IMR-90 (cell line): ENCODE measurements at regions not wholly inside any gene's neighbourhood (a gene's known extent, or its start where the extent isn't known, plus 50 kb on each side); places are given as distances from the start of the nearest gene placed in this dataset.

Experiments
- ATAC-seq: fragments of 200-7000 bp; cut with Tn5 transposase; 2 replicates; pipeline ENCODE4 v1.9.1; 2020; ENCODE audit warnings: low read depth, mild to moderate bottlenecking, moderate library complexity
- BruUV-seq: library from RNA; stranded (reverse); fragments of 400-500 nt; replicated peaks from 2 replicates; lab custom pipeline; 2021; lab: Mats Ljungman, UMichigan
- CTCF ChIA-PET: fragments of 300-600 bp; formaldehyde crosslinking; extraction: SDS; loops from one replicate; lab custom pipeline; 2021; ENCODE audit warnings: antibody characterized with exemption; lab: Yijun Ruan, JAX
- POLR2A ChIA-PET: fragments of 300-600 bp; sonication (Branson Sonifier 250); formaldehyde crosslinking; loops from one replicate; lab custom pipeline; 2022; ENCODE audit warnings: antibody characterized with exemption; ENCODE audit not compliant: unreplicated experiment; lab: Charles Lee
- DNase-seq: peaks from one replicate; pipeline ENCODE4 v3.0.0; 2013
- H2AFZ ChIP-seq: replicated peaks from 2 replicates; pipeline ENCODE3; 2013; ENCODE audit warnings: low read length, mild to moderate bottlenecking; ENCODE audit not compliant: poor library complexity
- H2AK5ac ChIP-seq: 2 replicates; pipeline ENCODE4 v1.6.1; 2013; ENCODE audit warnings: low read depth, low read length, inconsistent platforms
- H2AK9ac ChIP-seq: replicated peaks from 2 replicates; pipeline ENCODE3; 2013; ENCODE audit warnings: mild to moderate bottlenecking, low read depth, low read length, moderate library complexity; ENCODE audit not compliant: poor library complexity
- H2BK120ac ChIP-seq: 2 replicates; pipeline ENCODE4 v1.6.1; 2013; ENCODE audit warnings: low read depth, low read length, inconsistent platforms
- H2BK15ac ChIP-seq: 3 replicates; pipeline ENCODE4 v1.6.1; 2013; ENCODE audit warnings: low read depth, low read length, inconsistent platforms
- H2BK20ac ChIP-seq: 2 replicates; pipeline ENCODE4 v1.6.1; 2013; ENCODE audit warnings: low read depth, mild to moderate bottlenecking, inconsistent platforms, low read length, moderate library complexity
- H2BK5ac ChIP-seq: 2 replicates; pipeline ENCODE4 v1.6.1; 2013; ENCODE audit warnings: mild to moderate bottlenecking, low read depth, low read length, inconsistent platforms; ENCODE audit not compliant: poor library complexity, severe bottlenecking
- H3K14ac ChIP-seq: replicated peaks from 2 replicates; pipeline ENCODE4 v1.6.1; 2013; ENCODE audit warnings: low read depth, low read length, inconsistent platforms
- H3K18ac ChIP-seq: 2 replicates; pipeline ENCODE4 v1.6.1; 2013; ENCODE audit warnings: low read depth, low read length, control low read depth
- H3K23ac ChIP-seq: 2 replicates; pipeline ENCODE4 v1.6.1; 2013; ENCODE audit warnings: low read depth, low read length, inconsistent platforms
- H3K27ac ChIP-seq: 2 replicates; pipeline ENCODE4 v1.5.1; 2013; ENCODE audit warnings: mild to moderate bottlenecking, control low read depth, low read length; ENCODE audit not compliant: insufficient read depth
- H3K27me3 ChIP-seq: 2 replicates; pipeline ENCODE4 v1.6.1; 2013; ENCODE audit warnings: low read length; ENCODE audit not compliant: control insufficient read depth, insufficient read depth
- H3K36me3 ChIP-seq: 2 replicates; pipeline ENCODE4 v1.6.1; 2013; ENCODE audit warnings: low read length, mixed read lengths; ENCODE audit not compliant: control insufficient read depth, insufficient read depth
- H3K4ac ChIP-seq: 2 replicates; pipeline ENCODE4 v1.6.1; 2013; ENCODE audit warnings: low read depth, low read length, inconsistent platforms
- H3K4me1 ChIP-seq: 2 replicates; pipeline ENCODE4 v1.6.1; 2013; ENCODE audit warnings: low read length, mixed read lengths; ENCODE audit not compliant: control insufficient read depth, insufficient read depth
- H3K4me2 ChIP-seq: 2 replicates; pipeline ENCODE4 v1.6.1; 2013; ENCODE audit warnings: low read depth, mild to moderate bottlenecking, control low read depth, low read length, moderate library complexity
- H3K4me3 ChIP-seq: 2 replicates; pipeline ENCODE4 v1.5.1; 2013; ENCODE audit warnings: low read depth, mild to moderate bottlenecking, control low read depth, low read length, moderate library complexity; ENCODE audit not compliant: insufficient read depth
- H3K56ac ChIP-seq: 2 replicates; pipeline ENCODE4 v1.6.1; 2013; ENCODE audit warnings: low read length, inconsistent platforms; ENCODE audit not compliant: insufficient read depth; ENCODE audit errors: extremely low read depth
- H3K79me1 ChIP-seq, 2 experiments: 2 replicates each; pipeline ENCODE4 v1.6.1; 2013; ENCODE audit warnings: low read length in 2 of 2, inconsistent platforms in 1 of 2, low read depth in 1 of 2
- H3K9ac ChIP-seq: 2 replicates; pipeline ENCODE4 v1.6.1; 2013; ENCODE audit warnings: low read depth, low read length, control low read depth
- H3K9me1 ChIP-seq: 2 replicates; pipeline ENCODE4 v1.6.1; 2013; ENCODE audit warnings: low read length, inconsistent platforms; ENCODE audit not compliant: insufficient read depth
- H3K9me3 ChIP-seq: 2 replicates; pipeline ENCODE4 v1.6.1; 2013; ENCODE audit warnings: low read length; ENCODE audit not compliant: control insufficient read depth, insufficient read depth
- H4K20me1 ChIP-seq: 2 replicates; pipeline ENCODE4 v1.6.1; 2013; ENCODE audit warnings: low read length, inconsistent platforms; ENCODE audit not compliant: insufficient read depth
- H4K5ac ChIP-seq: 2 replicates; pipeline ENCODE4 v1.6.1; 2013; ENCODE audit warnings: mild to moderate bottlenecking, low read depth, low read length, control low read depth
- H4K8ac ChIP-seq, 2 experiments: 2 replicates each; pipeline ENCODE4 v1.6.1; 2013; ENCODE audit warnings: low read depth in 2 of 2, low read length in 2 of 2, control low read depth in 1 of 2, inconsistent platforms in 1 of 2
- H4K91ac ChIP-seq: 2 replicates; pipeline ENCODE4 v1.6.1; 2013; ENCODE audit warnings: low read depth, low read length, inconsistent platforms; ENCODE audit not compliant: insufficient read depth
- BHLHE40 ChIP-seq: fragments of 150-350 bp; IDR thresholded peaks from 2 replicates; pipeline ENCODE4 v1.6.1; 2016; ENCODE audit warnings: mild to moderate bottlenecking, low read depth, low read length
- CEBPB ChIP-seq: IDR thresholded peaks from 2 replicates; pipeline ENCODE4 v1.6.1; 2012; ENCODE audit warnings: low read depth, low read length, improper control_type of control experiment
- CHD1 ChIP-seq: IDR thresholded peaks from 2 replicates; pipeline ENCODE4 v1.6.1; 2012; ENCODE audit warnings: low read depth, low read length, improper control_type of control experiment
- FOS ChIP-seq: fragments of 150-350 bp; IDR thresholded peaks from 2 replicates; pipeline ENCODE4 v1.6.1; 2016; ENCODE audit warnings: low read depth, low read length
- MAFK ChIP-seq: IDR thresholded peaks from 2 replicates; pipeline ENCODE4 v1.6.1; 2012; ENCODE audit warnings: low read depth, low read length, improper control_type of control experiment
- MAZ ChIP-seq: IDR thresholded peaks from 2 replicates; pipeline ENCODE4 v1.6.1; 2012; ENCODE audit warnings: low read depth, mild to moderate bottlenecking, low read length, improper control_type of control experiment, moderate library complexity, borderline replicate concordance
- MXI1 ChIP-seq: IDR thresholded peaks from 2 replicates; pipeline ENCODE4 v1.6.1; 2012; ENCODE audit warnings: low read depth, mild to moderate bottlenecking, low read length, moderate library complexity, borderline replicate concordance
- NFE2L2 ChIP-seq: fragments of 150-350 bp; IDR thresholded peaks from 2 replicates; pipeline ENCODE4 v1.6.1; 2016; ENCODE audit warnings: low read depth, mild to moderate bottlenecking, low read length
- POLR2A ChIP-seq: IDR thresholded peaks from 2 replicates; pipeline ENCODE4 v1.6.1; 2012; ENCODE audit warnings: mild to moderate bottlenecking, low read depth, low read length
- RAD21 ChIP-seq: IDR thresholded peaks from 2 replicates; pipeline ENCODE4 v1.6.1; 2012; ENCODE audit warnings: low read length, improper control_type of control experiment
- RCOR1 ChIP-seq: IDR thresholded peaks from 2 replicates; pipeline ENCODE4 v1.6.1; 2012; ENCODE audit warnings: mild to moderate bottlenecking, low read length, improper control_type of control experiment; ENCODE audit not compliant: insufficient replicate concordance
- RFX5 ChIP-seq: IDR thresholded peaks from 2 replicates; pipeline ENCODE4 v1.8.0; 2012; ENCODE audit warnings: low read depth, mild to moderate bottlenecking, low read length, moderate library complexity
- SMC3 ChIP-seq: fragments of 150-350 bp; IDR thresholded peaks from 2 replicates; pipeline ENCODE4 v1.6.1; 2016; ENCODE audit warnings: low read depth, mild to moderate bottlenecking, antibody characterized with exemption, low read length, moderate library complexity
- WGBS, 2 experiments: methylation state at CpG; one replicate each; pipeline versions ENCODE4 v1.1.5 to v1.1.7; 2013; ENCODE audit warnings: missing lambda C conversion rate in 2 of 2; ENCODE audit not compliant: insufficient read length in 1 of 2; ENCODE audit errors: extremely low coverage in 2 of 2; 5-methylcytosine and 5-hydroxymethylcytosine counted together
- dilution Hi-C: fragments of 300-500 bp; cut with HindIII; formaldehyde crosslinking; loops from one replicate; pipeline ENCODE4 v1.14.3; 2018; ENCODE audit warnings: low sequenced_read_pairs; ENCODE audit not compliant: unreplicated experiment
- in situ Hi-C: fragments of 300-500 bp; cut with MboI; formaldehyde crosslinking; loops from 3 replicates; pipeline ENCODE4 v1.14.3; 2019; ENCODE audit warnings: low sequenced_read_pairs, inconsistent platforms, mixed read lengths
- intact Hi-C: fragments of 100-400 bp; cut with micrococcal nuclease; formaldehyde crosslinking; loops from 2 replicates; pipeline ENCODE4 v1.10.0; 2022
- TF ChIP-seq, protein P1 (sequence below): fragments of 150-350 bp; IDR thresholded peaks from 2 replicates; pipeline ENCODE4 v1.6.1; 2017; ENCODE audit warnings: mild to moderate bottlenecking, antibody characterized with exemption, low read length, low read depth
- TF ChIP-seq, protein P2 (sequence below): conservative IDR thresholded peaks from 2 replicates; pipeline ENCODE4 v1.5.1; 2012; ENCODE audit warnings: mild to moderate bottlenecking, low read depth, low read length, improper control_type of control experiment

DNA sequence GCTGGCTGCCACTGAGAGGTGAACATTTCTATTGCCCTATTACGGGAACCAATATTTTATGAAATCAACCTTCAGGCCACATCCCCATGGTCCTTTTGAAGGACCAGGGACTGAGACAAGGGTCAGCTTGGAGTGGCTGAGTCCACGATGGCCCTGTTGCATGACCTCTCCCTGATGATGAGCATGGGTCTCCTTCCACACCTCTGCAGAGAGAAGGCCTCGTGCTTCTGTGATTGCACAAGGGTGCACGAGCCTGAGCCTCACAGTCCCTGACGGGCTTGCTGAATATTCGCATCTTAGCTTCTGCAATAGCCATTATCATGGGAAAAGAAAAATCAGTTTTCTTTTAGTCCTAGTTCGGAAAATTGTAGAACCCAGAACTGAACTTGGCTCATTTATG is 255.0 kb upstream of the IRX2 start:
- in situ Hi-C loops, result no loop called here
- ChIA-PET CTCF (no interaction called here), POLR2A (no interaction called here)
- Histone ChIP-seq H3K4me2 (no peak overlapping the region), H2BK120ac (no peak overlapping the region), H2AK9ac (no peak overlapping the region), H4K91ac (no peak overlapping the region), H3K14ac (no peak overlapping the region), H3K27ac (no peak overlapping the region), H3K9ac (no peak overlapping the region), H3K4ac (no peak overlapping the region), H2BK5ac (no peak overlapping the region), H3K4me3 (no peak overlapping the region), H3K18ac (no peak overlapping the region), H3K27me3 (no peaks in the 10 kb centered on the region), H2AFZ (no peak overlapping the region), H3K56ac (no peak overlapping the region), H3K9me1 (no peaks in the 10 kb centered on the region), H3K36me3 (no peaks in the 10 kb centered on the region), H2BK15ac (no peak overlapping the region), H4K8ac (no peak overlapping the region), H4K5ac (no peak overlapping the region), H3K4me1 (no peaks in the 10 kb centered on the region), H4K20me1 (no peaks in the 10 kb centered on the region), H2AK5ac (no peak overlapping the region), H3K79me1 (no peaks in the 10 kb centered on the region), H2BK20ac (no peak overlapping the region), H3K9me3 (peaks cover 39% of the 10 kb centered on the region), H3K23ac (no peak overlapping the region)
- no TSS peak for BruUV-seq
- TF ChIP-seq NFE2L2, result no peak
- TF ChIP-seq CHD1, result no peak
- no peak for TF ChIP-seq MXI1
- TF ChIP-seq CEBPB, result no peak
- TF ChIP-seq, protein P1, sequence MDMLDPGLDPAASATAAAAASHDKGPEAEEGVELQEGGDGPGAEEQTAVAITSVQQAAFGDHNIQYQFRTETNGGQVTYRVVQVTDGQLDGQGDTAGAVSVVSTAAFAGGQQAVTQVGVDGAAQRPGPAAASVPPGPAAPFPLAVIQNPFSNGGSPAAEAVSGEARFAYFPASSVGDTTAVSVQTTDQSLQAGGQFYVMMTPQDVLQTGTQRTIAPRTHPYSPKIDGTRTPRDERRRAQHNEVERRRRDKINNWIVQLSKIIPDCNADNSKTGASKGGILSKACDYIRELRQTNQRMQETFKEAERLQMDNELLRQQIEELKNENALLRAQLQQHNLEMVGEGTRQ, result no peak
- TF ChIP-seq RFX5, result no peak
- TF ChIP-seq FOS, result no peak
- TF ChIP-seq POLR2A, result no peak
- TF ChIP-seq RCOR1, result no peak
- TF ChIP-seq MAFK, result no peak
- no peak for TF ChIP-seq BHLHE40
- TF ChIP-seq RAD21, result no peak
- TF ChIP-seq MAZ, result no peak
- TF ChIP-seq, protein P2, sequence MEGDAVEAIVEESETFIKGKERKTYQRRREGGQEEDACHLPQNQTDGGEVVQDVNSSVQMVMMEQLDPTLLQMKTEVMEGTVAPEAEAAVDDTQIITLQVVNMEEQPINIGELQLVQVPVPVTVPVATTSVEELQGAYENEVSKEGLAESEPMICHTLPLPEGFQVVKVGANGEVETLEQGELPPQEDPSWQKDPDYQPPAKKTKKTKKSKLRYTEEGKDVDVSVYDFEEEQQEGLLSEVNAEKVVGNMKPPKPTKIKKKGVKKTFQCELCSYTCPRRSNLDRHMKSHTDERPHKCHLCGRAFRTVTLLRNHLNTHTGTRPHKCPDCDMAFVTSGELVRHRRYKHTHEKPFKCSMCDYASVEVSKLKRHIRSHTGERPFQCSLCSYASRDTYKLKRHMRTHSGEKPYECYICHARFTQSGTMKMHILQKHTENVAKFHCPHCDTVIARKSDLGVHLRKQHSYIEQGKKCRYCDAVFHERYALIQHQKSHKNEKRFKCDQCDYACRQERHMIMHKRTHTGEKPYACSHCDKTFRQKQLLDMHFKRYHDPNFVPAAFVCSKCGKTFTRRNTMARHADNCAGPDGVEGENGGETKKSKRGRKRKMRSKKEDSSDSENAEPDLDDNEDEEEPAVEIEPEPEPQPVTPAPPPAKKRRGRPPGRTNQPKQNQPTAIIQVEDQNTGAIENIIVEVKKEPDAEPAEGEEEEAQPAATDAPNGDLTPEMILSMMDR, result no peak
- TF ChIP-seq SMC3, result no peak
- DNase-seq (no peak), ATAC-seq (no peak)
- no CpG with 5 or more reads among the region's 7 CpGs for WGBS, 2 experiments
- intact Hi-C loops, result no loop called here
- dilution Hi-C loops, result no loop called here
